Stimulated activated CD8-positive, alpha-beta memory T cell treated with anti-CD3 and anti-CD28 coated beads, Interleukin-15, amount 100 ng/mL, for 48 hours (primary cell): ENCODE measurements at regions not wholly inside any gene's neighbourhood (a gene's known extent, or its start where the extent isn't known, plus 50 kb on each side); places are given as distances from the start of the nearest gene placed in this dataset.

ENCODE experiments used
- DNase-seq, 2 donors: peaks; one replicate each; pipeline ENCODE4 v3.0.0-alpha.2; 2020; ENCODE audit warnings: low read depth in 2 of 2

- DNase-seq: no peak
These were observed 1237.4 kb upstream of the TMPRSS15 start for GRCh38 chr21:19640964-19641363.

GRCh38 chr21:19648391-19648790 is 1244.8 kb upstream of the TMPRSS15 start:
- DNase-seq: no peak

GRCh38 chr21:19683492-19683891 is 1279.9 kb upstream of the TMPRSS15 start:
- DNase-seq: no peak

GRCh38 chr21:19684328-19684727 is 1280.7 kb upstream of the TMPRSS15 start:
- no peak for DNase-seq

- DNase-seq: no peak
These were observed 1288.6 kb upstream of the TMPRSS15 start for GRCh38 chr21:19692231-19692630.

GRCh38 chr21:19695796-19696195 is 1292.2 kb upstream of the TMPRSS15 start:
- no peak for DNase-seq

- no peak for DNase-seq
These were observed 1296.9 kb upstream of the TMPRSS15 start for GRCh38 chr21:19700476-19700875.

- DNase-seq: no peak
These were observed 1295.5 kb upstream of the NCAM2 start for GRCh38 chr21:19702726-19703125.

- DNase-seq: no peak
These were observed 1293.4 kb upstream of the NCAM2 start for GRCh38 chr21:19704832-19705231.

GRCh38 chr21:19712441-19712840 is 1285.8 kb upstream of the NCAM2 start:
- no peak for DNase-seq

GRCh38 chr21:19713313-19713712 is 1284.9 kb upstream of the NCAM2 start:
- no peak for DNase-seq

- DNase-seq: no peak
These were observed 1274.1 kb upstream of the NCAM2 start for GRCh38 chr21:19724081-19724480.

- no peak for DNase-seq
These were observed 1267.0 kb upstream of the NCAM2 start for GRCh38 chr21:19731251-19731650.

- no peak for DNase-seq
These were observed 1238.4 kb upstream of the NCAM2 start for GRCh38 chr21:19759836-19760235.

- no peak for DNase-seq
These were observed 1230.7 kb upstream of the NCAM2 start for GRCh38 chr21:19767546-19767945.

GRCh38 chr21:19771881-19772280 is 1226.3 kb upstream of the NCAM2 start:
- DNase-seq: no peak

- no peak for DNase-seq
These were observed 1222.1 kb upstream of the NCAM2 start for GRCh38 chr21:19776076-19776475.

- no peak for DNase-seq
These were observed 1216.1 kb upstream of the NCAM2 start for GRCh38 chr21:19781881-19782652.

- no peak for DNase-seq
These were observed 1212.3 kb upstream of the NCAM2 start for GRCh38 chr21:19785941-19786340.

GRCh38 chr21:19792004-19792403 is 1206.2 kb upstream of the NCAM2 start:
- no peak for DNase-seq

- no peak for DNase-seq
These were observed 1191.0 kb upstream of the NCAM2 start for GRCh38 chr21:19807201-19807600.

- DNase-seq: no peak
These were observed 1187.4 kb upstream of the NCAM2 start for GRCh38 chr21:19810779-19811178.

GRCh38 chr21:19830446-19830845 is 1167.8 kb upstream of the NCAM2 start:
- no peak for DNase-seq

- DNase-seq: no peak
These were observed 1165.7 kb upstream of the NCAM2 start for GRCh38 chr21:19832551-19832950.
